GM13976 (cell line): ENCODE measurements at regions not wholly inside any gene's neighbourhood (a gene's known extent, or its start where the extent isn't known, plus 50 kb on each side); places are given as distances from the start of the nearest gene placed in this dataset.

Source experiments
- DNase-seq: peaks from one replicate; pipeline ENCODE4 v3.0.0; 2012; ENCODE audit warnings: low spot score
- CTCF ChIP-seq: IDR thresholded peaks from 2 replicates; pipeline ENCODE4 v1.5.1; 2012; ENCODE audit warnings: borderline replicate concordance, mild to moderate bottlenecking; ENCODE audit not compliant: insufficient read depth; ENCODE audit errors: extremely low read depth, missing control alignments, control extremely low read depth
- in situ Hi-C: fragments of 300-500 bp; cut with MboI; formaldehyde crosslinking; loops from one replicate; pipeline ENCODE4 v1.12.0; 2022; ENCODE audit warnings: low sequenced_read_pairs, mixed read lengths, inconsistent platforms; ENCODE audit not compliant: unreplicated experiment

- no peak for TF ChIP-seq CTCF
- in situ Hi-C loops: no loop called here
- DNase-seq: no peak
Observed at GRCh38 chr4:79224777-79225104, 101.1 kb downstream of the NAA11 start.

DNA sequence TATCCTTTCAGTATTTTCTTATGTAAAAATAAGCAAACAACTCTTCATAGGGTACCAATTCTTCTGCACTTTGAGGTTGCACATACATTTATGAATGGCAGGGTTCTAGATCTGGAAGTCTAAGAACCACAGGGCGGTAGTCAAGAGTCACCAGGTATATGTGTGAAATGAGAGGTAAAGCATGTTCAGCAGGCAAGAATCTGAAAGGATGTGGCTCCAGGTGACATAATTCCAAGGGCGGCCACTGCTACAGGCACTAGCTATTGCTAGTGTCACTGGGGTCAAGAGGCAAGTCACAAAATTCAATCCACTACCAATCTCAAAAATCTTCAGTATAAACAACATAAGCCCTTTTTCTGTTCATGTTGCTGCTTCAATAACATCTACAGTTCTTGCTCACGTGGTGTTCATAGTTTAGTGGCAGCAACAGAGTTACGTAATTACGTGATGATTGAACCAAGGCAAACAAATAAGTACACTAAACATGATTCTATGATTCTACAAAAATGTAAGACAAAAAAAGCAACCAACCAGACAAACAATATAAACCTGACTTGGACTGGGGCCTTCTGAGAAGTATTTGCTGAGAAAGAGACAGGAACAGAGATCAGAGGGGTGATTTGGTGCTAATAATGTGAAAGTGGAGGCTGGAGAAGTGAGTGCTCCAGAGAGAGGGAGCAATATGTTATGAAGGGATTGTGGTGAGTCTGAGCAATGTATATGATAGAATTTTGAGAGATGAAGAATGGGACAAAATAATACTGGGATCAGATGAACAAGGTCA, 101.7 kb downstream of the NAA11 start:
- in situ Hi-C loops: no loop called here
- DNase-seq: no peak
- no peak for TF ChIP-seq CTCF

- no peak for DNase-seq
- in situ Hi-C loops: no loop called here
- TF ChIP-seq CTCF: no peak
Observed at GRCh38 chr4:79217025-79217424, 108.8 kb downstream of the NAA11 start.

DNA sequence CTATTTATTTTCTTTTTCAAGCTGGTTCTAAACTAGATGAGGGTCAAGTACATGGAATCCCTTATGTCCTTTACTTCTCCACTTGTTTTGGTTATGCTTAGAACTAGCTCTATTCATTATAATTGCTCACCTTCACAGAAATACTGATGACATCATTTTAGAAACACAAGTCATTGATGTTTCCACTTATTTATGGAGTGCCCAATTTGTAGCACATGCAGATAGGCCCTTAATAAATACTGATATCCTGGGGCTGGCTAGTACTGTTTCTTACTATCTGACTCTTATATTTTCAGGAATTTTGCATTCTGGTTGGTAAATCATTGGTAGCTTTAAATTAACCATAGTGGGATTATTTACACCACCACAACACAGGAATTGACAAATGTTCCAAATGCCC, 112.2 kb downstream of the NAA11 start:
- in situ Hi-C loops: no loop called here
- no peak for DNase-seq
- TF ChIP-seq CTCF: no peak

DNA sequence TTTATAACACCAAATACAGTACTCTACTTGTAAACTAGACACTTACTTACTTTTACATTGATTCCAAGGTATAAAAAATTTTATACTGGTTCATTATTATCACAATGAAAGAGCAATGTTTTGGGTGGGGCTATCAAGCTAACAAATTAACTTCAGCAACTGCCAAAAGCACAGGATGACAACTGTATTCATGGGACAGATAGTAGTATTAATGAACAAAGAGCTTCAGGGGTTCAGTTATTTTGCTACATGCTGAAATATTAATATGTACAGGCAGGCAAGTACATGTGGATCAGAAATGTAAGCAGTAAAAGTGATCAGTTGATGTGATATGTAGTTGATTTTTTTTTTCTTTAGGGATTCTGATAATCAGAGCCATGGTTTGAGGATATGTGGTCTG, 112.9 kb downstream of the NAA11 start:
- TF ChIP-seq CTCF: no peak
- in situ Hi-C loops: no loop called here
- DNase-seq: no peak

- no peak for TF ChIP-seq CTCF
- in situ Hi-C loops: no loop called here
- no peak for DNase-seq
Observed at GRCh38 chr4:79212311-79212710, 113.5 kb downstream of the NAA11 start.
